H9 (cell line): ENCODE measurements at regions not wholly inside any gene's neighbourhood (a gene's known extent, or its start where the extent isn't known, plus 50 kb on each side); places are given as distances from the start of the nearest gene placed in this dataset.

Experiments used
- DNase-seq: peaks from one replicate; pipeline ENCODE4 v3.0.0-alpha.2; 2017
- H2AFZ ChIP-seq: one replicate; pipeline ENCODE4 v1.6.1; 2013; ENCODE audit warnings: mild to moderate bottlenecking, low read length, control low read depth, moderate library complexity
- H2AK5ac ChIP-seq: 2 replicates; pipeline ENCODE4 v1.6.1; 2013; ENCODE audit warnings: low read length, control low read depth, mixed read lengths; ENCODE audit not compliant: insufficient read length
- H2BK120ac ChIP-seq: one replicate; pipeline ENCODE4 v1.6.1; 2013; ENCODE audit warnings: low read depth, mild to moderate bottlenecking, low read length, control low read depth, inconsistent platforms; ENCODE audit not compliant: poor library complexity, severe bottlenecking
- H2BK12ac ChIP-seq: 2 replicates; pipeline ENCODE4 v1.6.1; 2013; ENCODE audit warnings: low read length, control low read depth, mixed read lengths, low read depth; ENCODE audit not compliant: insufficient read length
- H2BK15ac ChIP-seq: 2 replicates; pipeline ENCODE4 v1.6.1; 2013; ENCODE audit warnings: low read depth, low read length, control low read depth
- H2BK20ac ChIP-seq: one replicate; pipeline ENCODE4 v1.6.1; 2013; ENCODE audit warnings: low read depth, mild to moderate bottlenecking, low read length, control low read depth, inconsistent platforms; ENCODE audit not compliant: poor library complexity, severe bottlenecking
- H2BK5ac ChIP-seq: 2 replicates; pipeline ENCODE4 v1.6.1; 2013; ENCODE audit warnings: low read length, control low read depth, mixed read lengths; ENCODE audit not compliant: insufficient read length
- H3K14ac ChIP-seq: 2 replicates; pipeline ENCODE4 v1.6.1; 2013; ENCODE audit warnings: low read length, control low read depth; ENCODE audit not compliant: insufficient read depth
- H3K18ac ChIP-seq: 2 replicates; pipeline ENCODE4 v1.6.1; 2013; ENCODE audit warnings: low read depth, mild to moderate bottlenecking, mixed read lengths, low read length, control low read depth; ENCODE audit not compliant: insufficient read length
- H3K23ac ChIP-seq: 2 replicates; pipeline ENCODE4 v1.6.1; 2013; ENCODE audit warnings: low read length, control low read depth, mixed read lengths, low read depth; ENCODE audit not compliant: insufficient read length
- H3K23me2 ChIP-seq: 2 replicates; pipeline ENCODE4 v1.6.1; 2013; ENCODE audit warnings: low read depth, mild to moderate bottlenecking, mixed read lengths, low read length, control low read depth; ENCODE audit not compliant: insufficient read length, poor library complexity, severe bottlenecking
- H3K27ac ChIP-seq: 2 replicates; pipeline ENCODE4 v1.5.1; 2013; ENCODE audit warnings: low read length, control low read depth, mixed read lengths, low read depth; ENCODE audit not compliant: insufficient read length
- H3K27me3 ChIP-seq: 2 replicates; pipeline ENCODE4 v1.6.1; 2013; ENCODE audit warnings: low read length, control low read depth, inconsistent platforms; ENCODE audit not compliant: insufficient read depth
- H3K4ac ChIP-seq: 2 replicates; pipeline ENCODE4 v1.6.1; 2013; ENCODE audit warnings: low read depth, mild to moderate bottlenecking, control low read depth, inconsistent platforms, low read length, moderate library complexity
- H3K4me1 ChIP-seq: 2 replicates; pipeline ENCODE4 v1.6.1; 2013; ENCODE audit warnings: low read length, control low read depth, inconsistent platforms; ENCODE audit not compliant: insufficient read depth
- H3K4me2 ChIP-seq: 2 replicates; pipeline ENCODE4 v1.6.1; 2013; ENCODE audit warnings: low read length, control low read depth, mixed read lengths; ENCODE audit not compliant: insufficient read length, insufficient read depth
- H3K56ac ChIP-seq: 2 replicates; pipeline ENCODE4 v1.6.1; 2013; ENCODE audit warnings: low read depth, mild to moderate bottlenecking, mixed read lengths, low read length, control low read depth; ENCODE audit not compliant: insufficient read length
- H3K79me1 ChIP-seq: 2 replicates; pipeline ENCODE4 v1.6.1; 2013; ENCODE audit warnings: low read depth, mild to moderate bottlenecking, moderate library complexity, low read length, control low read depth, inconsistent platforms; ENCODE audit not compliant: insufficient read depth, poor library complexity, severe bottlenecking
- H3K79me2 ChIP-seq: 2 replicates; pipeline ENCODE4 v1.6.1; 2013; ENCODE audit warnings: low read length, control low read depth, inconsistent platforms; ENCODE audit not compliant: insufficient read depth
- H3K9ac ChIP-seq: 2 replicates; pipeline ENCODE4 v1.6.1; 2013; ENCODE audit warnings: low read length, control low read depth, mixed read lengths; ENCODE audit not compliant: insufficient read length; ENCODE audit errors: extremely low read depth
- H3K9me3 ChIP-seq: one replicate; pipeline ENCODE4 v1.6.1; 2013; ENCODE audit warnings: low read depth, low read length, inconsistent platforms; ENCODE audit not compliant: control insufficient read depth
- H3T11ph ChIP-seq: one replicate; pipeline ENCODE4 v1.6.1; 2013; ENCODE audit warnings: mild to moderate bottlenecking, low read length, control low read depth, inconsistent platforms
- H4K20me1 ChIP-seq: one replicate; pipeline ENCODE4 v1.6.1; 2013; ENCODE audit not compliant: control insufficient read depth, insufficient read length, insufficient read depth
- H4K5ac ChIP-seq: 2 replicates; pipeline ENCODE4 v1.6.1; 2013; ENCODE audit warnings: low read depth, mild to moderate bottlenecking, mixed read lengths, low read length, control low read depth; ENCODE audit not compliant: insufficient read length
- H4K8ac ChIP-seq: replicated peaks from 2 replicates; pipeline ENCODE4 v1.6.1; 2013; ENCODE audit warnings: low read length, control low read depth, mixed read lengths, low read depth; ENCODE audit not compliant: insufficient read length
- H4K91ac ChIP-seq: 2 replicates; pipeline ENCODE4 v1.6.1; 2013; ENCODE audit warnings: low read depth, mild to moderate bottlenecking, moderate library complexity, mixed read lengths, low read length, control low read depth; ENCODE audit not compliant: insufficient read length
- H3K27ac Mint-ChIP-seq, 3 experiments: 2 replicates in 2 of 3; 3 replicates in 1 of 3; pipeline ENCODE4 v1.8.0; 2020 to 2021; ENCODE audit warnings: mixed read lengths in 3 of 3, mild to moderate bottlenecking in 1 of 3, moderate library complexity in 1 of 3
- H3K27me3 Mint-ChIP-seq: 2 replicates; pipeline ENCODE4 v1.8.0; 2021; ENCODE audit warnings: low read depth, mild to moderate bottlenecking, moderate library complexity, mixed read lengths
- H3K36me3 Mint-ChIP-seq, 3 experiments: 2 replicates in 2 of 3; 3 replicates in 1 of 3; pipeline ENCODE4 v1.8.0; 2020 to 2021; ENCODE audit warnings: low read depth in 3 of 3, mixed read lengths in 3 of 3; ENCODE audit not compliant: insufficient read depth in 1 of 3
- H3K4me1 Mint-ChIP-seq, 2 experiments: 2 replicates each; pipeline ENCODE4 v1.8.0; 2020; ENCODE audit warnings: mixed read lengths in 2 of 2
- H3K4me3 Mint-ChIP-seq, 2 experiments: 2 replicates in 1 of 2; 3 replicates in 1 of 2; pipeline ENCODE4 v1.8.0; 2020 to 2021; ENCODE audit warnings: mild to moderate bottlenecking in 2 of 2, mixed read lengths in 2 of 2, moderate library complexity in 1 of 2
- H3K9me3 Mint-ChIP-seq, 2 experiments: 2 replicates in 1 of 2; 3 replicates in 1 of 2; pipeline ENCODE4 v1.8.0; 2020; ENCODE audit warnings: mild to moderate bottlenecking in 2 of 2, mixed read lengths in 2 of 2, moderate library complexity in 1 of 2
- CTCF ChIP-seq: fragments of 200-600 bp; sonication (generic); conservative IDR thresholded peaks from 3 replicates; pipeline ENCODE4 v1.8.0; 2021; ENCODE audit warnings: antibody characterized with exemption, mild to moderate bottlenecking

DNA sequence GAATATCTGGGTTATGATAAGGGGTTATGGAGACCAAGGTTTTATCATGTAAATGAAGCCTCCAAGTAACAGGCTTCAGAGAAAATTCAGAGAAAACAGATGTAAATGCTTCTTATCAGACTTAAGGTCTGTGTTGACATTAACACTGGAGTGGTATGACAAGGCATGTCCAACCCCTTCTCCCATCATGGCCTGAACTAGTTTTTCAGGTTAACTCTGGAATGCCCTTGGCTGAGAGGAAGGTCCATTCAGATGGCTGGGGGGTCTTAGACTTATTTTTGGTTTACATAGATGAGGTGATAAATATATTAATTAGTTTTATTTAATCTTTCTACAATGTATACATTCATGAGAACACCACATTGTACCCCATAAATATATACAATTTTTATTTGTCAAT is 399.6 kb downstream of the TBX15 start:
- Histone ChIP-seq H2BK20ac (no peak overlapping the region), H4K8ac (no peak overlapping the region), H2BK120ac (no peak overlapping the region), H3K4me1 (no peaks in the 10 kb centered on the region; the same call in 1 of the 2 replicates), H3K79me2 (no peaks in the 10 kb centered on the region), H2AK5ac (no peak overlapping the region), H3K9me3 (no peaks in the 10 kb centered on the region), H3K4me2 (no peak overlapping the region), H2BK12ac (no peak overlapping the region), H3K18ac (no peak overlapping the region), H3K79me1 (no peaks in the 10 kb centered on the region), H3K56ac (no peak overlapping the region), H2BK15ac (no peak overlapping the region), H3K27ac (no peak overlapping the region), H3K14ac (no peak overlapping the region), H4K20me1 (no peaks in the 10 kb centered on the region), H3K23ac (no peak overlapping the region), H3T11ph (no peak overlapping the region), H4K91ac (no peak overlapping the region), H4K5ac (no peak overlapping the region), H2AFZ (no peak overlapping the region), H2BK5ac (no peak overlapping the region), H3K27me3 (no peaks in the 10 kb centered on the region), H3K23me2 (no peaks in the 10 kb centered on the region), H3K4ac (no peak overlapping the region), H3K9ac (no peak overlapping the region)
- TF ChIP-seq CTCF, result no peak
- Mint-ChIP-seq H3K27ac (no peak overlapping the region), H3K9me3 (no peaks in the 10 kb centered on the region), H3K4me1 (peaks cover 3 to 4% of the 10 kb centered on the region in 2 experiments; a peak in 3 of 4 replicates), H3K36me3 (no peaks in the 10 kb centered on the region), H3K4me3 (no peak overlapping the region), H3K27me3 (no peaks in the 10 kb centered on the region)
- DNase-seq, result no peak
